ENCODE measurements at regions not wholly inside any gene's neighbourhood (a gene's known extent, or its start where the extent isn't known, plus 50 kb on each side); places are given as distances from the start of the nearest gene placed in this dataset.

- DNase-seq (ENCODE audit: low spot score), result no peak
- ATAC-seq, result no peak
- no peak for FAIRE-seq
- no peaks in the 10 kb centered on the region for H3K36me3 ChIP-seq (replicated peaks in 1 of 2; ENCODE audit: control insufficient read depth in 1 of 2, insufficient read depth in 2 of 2, low read length in 2 of 2)
- peaks cover 70% of the 10 kb centered on the region for H3K9me3 ChIP-seq (ENCODE audit: low read length)
- no peak overlapping the region for H3K9ac ChIP-seq (ENCODE audit: insufficient read depth, low read depth, low read length)
- no TSS peak for BruUV-seq (replicated peaks)
- in situ Hi-C loops (cut with HindIII; ENCODE audit: extremely low pct_ligation_motif_present, low pct_unique_long_range_greater_than_20kb) (no loop called here), intact Hi-C loops (cut with micrococcal nuclease; ENCODE audit: unreplicated experiment) (no loop called here)
- no peaks in the 10 kb centered on the region for H4K20me1 ChIP-seq (ENCODE audit: insufficient read depth, low read length)
- H3K79me2 ChIP-seq (ENCODE audit: insufficient read depth, low read length), result no peaks in the 10 kb centered on the region
- TF ChIP-seq SMARCC2 (IDR thresholded peaks at IDR 0.05), result no peak
- TF ChIP-seq DNMT3B (CRISPR knock-in tag; conservative IDR thresholded peaks at IDR 0.05), result no peak
- TF ChIP-seq TAF1 (CRISPR knock-in tag; IDR thresholded peaks at IDR 0.05), result no peak
- TF ChIP-seq FIP1L1 (IDR thresholded peaks at IDR 0.05; ENCODE audit: borderline replicate concordance, insufficient read depth, low read depth, low read length), result no peak
- H3K27me3 ChIP-seq (ENCODE audit: control insufficient read depth in 1 of 2, insufficient read depth in 2 of 2, low read length in 2 of 2), result no peaks in the 10 kb centered on the region
- no peak overlapping the region for H3K4me3 ChIP-seq (replicated peaks in 1 of 3; ENCODE audit: insufficient read depth in 1 of 3, low read depth in 2 of 3, low read length in 3 of 3)
- H3K27ac ChIP-seq (ENCODE audit: extremely low read length, insufficient read depth, low read length), result no peak overlapping the region
- H3K4me2 ChIP-seq (ENCODE audit: low read depth, low read length), result no peak overlapping the region
- 15% methylated on average over 4 of the region's 6 CpGs for WGBS (ENCODE audit: low lambda C conversion rate)
- H3K4me1 ChIP-seq (ENCODE audit: insufficient read depth, low read length), result no peaks in the 10 kb centered on the region
- CTCF ChIA-PET (ENCODE audit: low intra/inter-chr PET ratio, low total read pairs), result no interaction called here
- POLR2A ChIA-PET, result no interaction called here
- H2AFZ ChIP-seq (ENCODE audit: low read length), result no peak overlapping the region
These were observed 783.7 kb upstream of the SOX11 start for GRCh38 chr2:4908461-4908860.

- BruUV-seq (replicated peaks), result no TSS peak
- no peak for FAIRE-seq
- POLR2A ChIA-PET, result no interaction called here
These were observed 782.7 kb upstream of the SOX11 start for GRCh38 chr2:4909346-4910009.

More at GRCh38 chr2:4909346-4910009, 782.7 kb upstream of the SOX11 start:
- no peaks in the 10 kb centered on the region for H3K27me3 ChIP-seq (ENCODE audit: control insufficient read depth in 1 of 2, insufficient read depth in 2 of 2, low read length in 2 of 2)
- H3K4me1 ChIP-seq (ENCODE audit: insufficient read depth, low read length), result no peaks in the 10 kb centered on the region
- WGBS (ENCODE audit: low lambda C conversion rate), result 14% methylated on average over 9 of the region's 9 CpGs
- H3K27ac ChIP-seq (ENCODE audit: extremely low read length, insufficient read depth, low read length), result no peak overlapping the region
- DNase-seq (ENCODE audit: low spot score) (no peak), ATAC-seq (no peak)
- no peak for TF ChIP-seq MTF1 (CRISPR knock-in tag; IDR thresholded peaks at IDR 0.05)
- TF ChIP-seq ZNF766 (CRISPR knock-in tag; IDR thresholded peaks at IDR 0.05; ENCODE audit: borderline replicate concordance), result no peak
- TF ChIP-seq AHR (CRISPR knock-in tag; IDR thresholded peaks at IDR 0.05), result no peak
- TF ChIP-seq CHCHD3 (CRISPR knock-in tag; IDR thresholded peaks at IDR 0.05), result no peak
- no peak for TF ChIP-seq FOSL2 (CRISPR knock-in tag; IDR thresholded peaks at IDR 0.05)
- no peak for TF ChIP-seq PHF8 (CRISPR knock-in tag; IDR thresholded peaks at IDR 0.05)
- TF ChIP-seq FOXM1 (CRISPR knock-in tag; IDR thresholded peaks at IDR 0.05), result no peak
- TF ChIP-seq ZNF607 (CRISPR knock-in tag; IDR thresholded peaks at IDR 0.05; ENCODE audit: borderline replicate concordance), result no peak
- no peak for TF ChIP-seq U2AF2 (IDR thresholded peaks at IDR 0.05; ENCODE audit: low read depth, low read length)
- no peak for TF ChIP-seq PREB (CRISPR knock-in tag; IDR thresholded peaks at IDR 0.05)
- no peak for TF ChIP-seq DR1 (CRISPR knock-in tag; IDR thresholded peaks at IDR 0.05)
- peaks cover 66% of the 10 kb centered on the region for H3K9me3 ChIP-seq (ENCODE audit: low read length)
- CTCF ChIA-PET (ENCODE audit: low intra/inter-chr PET ratio, low total read pairs), result no interaction called here
- H3K4me3 ChIP-seq (replicated peaks in 1 of 3; ENCODE audit: insufficient read depth in 1 of 3, low read depth in 2 of 3, low read length in 3 of 3), result no peak overlapping the region
- in situ Hi-C loops (cut with HindIII; ENCODE audit: extremely low pct_ligation_motif_present, low pct_unique_long_range_greater_than_20kb), result no loop called here
- no peaks in the 10 kb centered on the region for H3K79me2 ChIP-seq (ENCODE audit: insufficient read depth, low read length)
- H4K20me1 ChIP-seq (ENCODE audit: insufficient read depth, low read length), result no peaks in the 10 kb centered on the region
- no peak overlapping the region for H2AFZ ChIP-seq (ENCODE audit: low read length)
- no peak overlapping the region for H3K9ac ChIP-seq (ENCODE audit: insufficient read depth, low read depth, low read length)
- intact Hi-C loops (cut with micrococcal nuclease; ENCODE audit: unreplicated experiment), result no loop called here
- no peaks in the 10 kb centered on the region for H3K36me3 ChIP-seq (replicated peaks in 1 of 2; ENCODE audit: control insufficient read depth in 1 of 2, insufficient read depth in 2 of 2, low read length in 2 of 2)
- H3K4me2 ChIP-seq (ENCODE audit: low read depth, low read length), result no peak overlapping the region
